Caco-2 (cell line): ENCODE measurements at regions not wholly inside any gene's neighbourhood (a gene's known extent, or its start where the extent isn't known, plus 50 kb on each side); places are given as distances from the start of the nearest gene placed in this dataset.

ENCODE experiments used
- BruUV-seq: library from RNA; stranded (reverse); fragments of 400-500 nt; replicated peaks from 2 replicates; lab custom pipeline; 2021; lab: Mats Ljungman, UMichigan
- CTCF ChIA-PET: fragments of 300-600 bp; sonication (Branson Sonifier 250); formaldehyde crosslinking; loops from one replicate; lab custom pipeline; 2022; ENCODE audit warnings: antibody characterized with exemption; lab: Charles Lee
- POLR2A ChIA-PET: fragments of 300-600 bp; sonication (Branson Sonifier 250); formaldehyde crosslinking; loops from one replicate; lab custom pipeline; 2022; ENCODE audit warnings: antibody characterized with exemption; lab: Charles Lee
- DNase-seq, 2 experiments: peaks; one replicate each; pipeline versions ENCODE4 v3.0.0 to v3.0.0-alpha.2; 2020 to 2022
- H3K27me3 ChIP-seq: replicated peaks from 2 replicates; pipeline ENCODE4 v1.6.0; 2011; ENCODE audit warnings: low read length; ENCODE audit not compliant: control insufficient read depth, insufficient read depth
- H3K36me3 ChIP-seq: 2 replicates; pipeline ENCODE4 v1.5.1; 2011; ENCODE audit warnings: low read length; ENCODE audit not compliant: control insufficient read depth, insufficient read depth
- H3K4me1 ChIP-seq: fragments of 250-450 bp; sonication (Bioruptor Pico); 2 replicates; pipeline ENCODE4 v1.5.1; 2020; ENCODE audit warnings: mild to moderate bottlenecking
- H3K4me3 ChIP-seq: 2 replicates; pipeline ENCODE4 v1.5.1; 2011; ENCODE audit warnings: low read depth, mild to moderate bottlenecking, control low read depth, low read length
- H3K9me3 ChIP-seq: fragments of 250-450 bp; sonication (Bioruptor Pico); 2 replicates; pipeline ENCODE4 v1.5.1; 2020; ENCODE audit warnings: mild to moderate bottlenecking, moderate library complexity
- H3K27ac Mint-ChIP-seq: one replicate; pipeline ENCODE4 v1.8.0; 2022; ENCODE audit warnings: mixed read lengths; ENCODE audit not compliant: unreplicated experiment
- H3K27me3 Mint-ChIP-seq: one replicate; pipeline ENCODE4 v1.8.0; 2022; ENCODE audit warnings: mixed read lengths; ENCODE audit not compliant: insufficient read depth, unreplicated experiment
- H3K36me3 Mint-ChIP-seq: one replicate; pipeline ENCODE4 v1.8.0; 2022; ENCODE audit warnings: mild to moderate bottlenecking, mixed read lengths; ENCODE audit not compliant: insufficient read depth, unreplicated experiment
- H3K4me1 Mint-ChIP-seq: one replicate; pipeline ENCODE4 v1.8.0; 2022; ENCODE audit warnings: low read depth, mixed read lengths; ENCODE audit not compliant: unreplicated experiment
- H3K4me3 Mint-ChIP-seq: one replicate; pipeline ENCODE4 v1.8.0; 2022; ENCODE audit warnings: mild to moderate bottlenecking, moderate library complexity, mixed read lengths; ENCODE audit not compliant: unreplicated experiment
- H3K9me3 Mint-ChIP-seq: one replicate; pipeline ENCODE4 v1.8.0; 2022; ENCODE audit warnings: mixed read lengths; ENCODE audit not compliant: unreplicated experiment
- intact Hi-C: fragments of 100-400 bp; cut with micrococcal nuclease; formaldehyde crosslinking; loops from one replicate; pipeline ENCODE4 v1.10.0; 2022; ENCODE audit not compliant: unreplicated experiment
- TF ChIP-seq, protein P1 (sequence below), 2 experiments: fragments of 200-600 bp in 1 of 2; IDR thresholded peaks; 1 replicate in 1 of 2; 2 replicates in 1 of 2; pipeline versions ENCODE4 v1.5.1 to v1.8.0; 2011 to 2022; ENCODE audit warnings: antibody characterized with exemption in 1 of 2, control low read depth in 1 of 2, inconsistent platforms in 1 of 2, low read depth in 1 of 2, low read length in 1 of 2, mild to moderate bottlenecking in 1 of 2, moderate library complexity in 1 of 2; ENCODE audit not compliant: insufficient read depth in 1 of 2, severe bottlenecking in 1 of 2, unreplicated experiment in 1 of 2

DNA sequence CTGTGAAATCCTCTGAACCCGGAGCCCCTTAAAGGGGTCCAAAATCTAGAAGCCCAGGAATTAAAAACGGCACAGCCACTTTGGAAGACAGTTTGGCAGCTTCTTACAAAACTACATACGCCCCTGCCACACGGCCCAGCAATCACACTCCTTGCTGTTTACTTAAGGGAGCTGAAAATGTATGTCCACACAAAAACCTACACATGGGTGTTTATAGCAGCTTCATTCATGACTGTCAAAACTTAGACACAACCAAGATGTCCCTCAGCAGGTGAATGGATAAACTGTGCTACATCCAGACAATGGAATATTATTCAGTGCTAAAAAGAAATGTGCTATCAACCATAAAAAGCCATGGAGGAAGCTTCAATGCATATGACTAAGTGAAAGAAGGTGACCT lies 162.5 kb downstream of the NUP210 start:
- Histone ChIP-seq H3K4me1 (no peaks in the 10 kb centered on the region), H3K9me3 (no peaks in the 10 kb centered on the region), H3K4me3 (no peak overlapping the region), H3K27me3 (no peaks in the 10 kb centered on the region), H3K36me3 (no peaks in the 10 kb centered on the region)
- no peak for DNase-seq
- no peaks in the 10 kb centered on the region for H3K9me3 Mint-ChIP-seq
- ChIA-PET POLR2A (no interaction called here), CTCF (interaction anchor here (0.6 kb wide), 1 partner anchor 26 kb away, joined by 4 read pairs; no protein-coding TSS in a partner anchor)
- H3K4me1 Mint-ChIP-seq = no peaks in the 10 kb centered on the region
- intact Hi-C loops = no loop called here
- peaks cover 10% of the 10 kb centered on the region for H3K27me3 Mint-ChIP-seq
- H3K27ac Mint-ChIP-seq = no peak overlapping the region
- TF ChIP-seq, protein P1, sequence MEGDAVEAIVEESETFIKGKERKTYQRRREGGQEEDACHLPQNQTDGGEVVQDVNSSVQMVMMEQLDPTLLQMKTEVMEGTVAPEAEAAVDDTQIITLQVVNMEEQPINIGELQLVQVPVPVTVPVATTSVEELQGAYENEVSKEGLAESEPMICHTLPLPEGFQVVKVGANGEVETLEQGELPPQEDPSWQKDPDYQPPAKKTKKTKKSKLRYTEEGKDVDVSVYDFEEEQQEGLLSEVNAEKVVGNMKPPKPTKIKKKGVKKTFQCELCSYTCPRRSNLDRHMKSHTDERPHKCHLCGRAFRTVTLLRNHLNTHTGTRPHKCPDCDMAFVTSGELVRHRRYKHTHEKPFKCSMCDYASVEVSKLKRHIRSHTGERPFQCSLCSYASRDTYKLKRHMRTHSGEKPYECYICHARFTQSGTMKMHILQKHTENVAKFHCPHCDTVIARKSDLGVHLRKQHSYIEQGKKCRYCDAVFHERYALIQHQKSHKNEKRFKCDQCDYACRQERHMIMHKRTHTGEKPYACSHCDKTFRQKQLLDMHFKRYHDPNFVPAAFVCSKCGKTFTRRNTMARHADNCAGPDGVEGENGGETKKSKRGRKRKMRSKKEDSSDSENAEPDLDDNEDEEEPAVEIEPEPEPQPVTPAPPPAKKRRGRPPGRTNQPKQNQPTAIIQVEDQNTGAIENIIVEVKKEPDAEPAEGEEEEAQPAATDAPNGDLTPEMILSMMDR (IDR thresholded peaks at IDR 0.05; ENCODE audit: insufficient read depth in 1 of 2, low read depth in 1 of 2, low read length in 1 of 2, severe bottlenecking in 1 of 2, unreplicated experiment in 1 of 2) = no peak
- H3K4me3 Mint-ChIP-seq = no peak overlapping the region
- BruUV-seq = no TSS peak
- H3K36me3 Mint-ChIP-seq = no peaks in the 10 kb centered on the region

DNA sequence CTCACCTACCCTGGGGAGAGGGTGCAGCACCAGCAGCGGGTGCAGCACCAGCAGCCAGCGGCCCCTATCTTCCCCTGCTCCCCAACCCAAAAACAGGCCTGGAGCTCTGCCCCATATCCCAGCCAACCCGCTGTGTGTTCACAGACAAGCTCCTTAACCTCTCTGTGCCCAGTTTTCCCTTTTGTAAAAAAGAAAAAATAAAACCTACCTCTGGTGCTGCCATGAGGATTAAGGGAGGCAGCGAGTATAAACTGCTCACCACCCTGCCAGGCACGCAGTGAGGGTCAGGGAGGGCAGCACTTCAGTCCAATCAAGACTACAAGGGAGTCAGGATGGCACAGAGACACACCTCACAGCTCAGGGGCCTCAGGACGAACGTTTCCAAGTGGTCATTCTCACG lies 163.3 kb downstream of the NUP210 start:
- no TSS peak for BruUV-seq
- ChIA-PET POLR2A (no interaction called here), CTCF (no interaction called here)
- Mint-ChIP-seq H3K4me1 (no peaks in the 10 kb centered on the region), H3K36me3 (no peaks in the 10 kb centered on the region), H3K9me3 (no peaks in the 10 kb centered on the region), H3K4me3 (no peak overlapping the region), H3K27me3 (peaks cover 10% of the 10 kb centered on the region), H3K27ac (no peak overlapping the region)
- H3K27me3 ChIP-seq = no peaks in the 10 kb centered on the region
- no peak overlapping the region for H3K4me3 ChIP-seq
- no peaks in the 10 kb centered on the region for H3K36me3 ChIP-seq
- intact Hi-C loops = no loop called here
- H3K4me1 ChIP-seq = no peaks in the 10 kb centered on the region
- no peak for DNase-seq
- H3K9me3 ChIP-seq = no peaks in the 10 kb centered on the region
- TF ChIP-seq, protein P1 (IDR thresholded peaks at IDR 0.05; ENCODE audit: insufficient read depth in 1 of 2, low read depth in 1 of 2, low read length in 1 of 2, severe bottlenecking in 1 of 2, unreplicated experiment in 1 of 2) = no peak

DNA sequence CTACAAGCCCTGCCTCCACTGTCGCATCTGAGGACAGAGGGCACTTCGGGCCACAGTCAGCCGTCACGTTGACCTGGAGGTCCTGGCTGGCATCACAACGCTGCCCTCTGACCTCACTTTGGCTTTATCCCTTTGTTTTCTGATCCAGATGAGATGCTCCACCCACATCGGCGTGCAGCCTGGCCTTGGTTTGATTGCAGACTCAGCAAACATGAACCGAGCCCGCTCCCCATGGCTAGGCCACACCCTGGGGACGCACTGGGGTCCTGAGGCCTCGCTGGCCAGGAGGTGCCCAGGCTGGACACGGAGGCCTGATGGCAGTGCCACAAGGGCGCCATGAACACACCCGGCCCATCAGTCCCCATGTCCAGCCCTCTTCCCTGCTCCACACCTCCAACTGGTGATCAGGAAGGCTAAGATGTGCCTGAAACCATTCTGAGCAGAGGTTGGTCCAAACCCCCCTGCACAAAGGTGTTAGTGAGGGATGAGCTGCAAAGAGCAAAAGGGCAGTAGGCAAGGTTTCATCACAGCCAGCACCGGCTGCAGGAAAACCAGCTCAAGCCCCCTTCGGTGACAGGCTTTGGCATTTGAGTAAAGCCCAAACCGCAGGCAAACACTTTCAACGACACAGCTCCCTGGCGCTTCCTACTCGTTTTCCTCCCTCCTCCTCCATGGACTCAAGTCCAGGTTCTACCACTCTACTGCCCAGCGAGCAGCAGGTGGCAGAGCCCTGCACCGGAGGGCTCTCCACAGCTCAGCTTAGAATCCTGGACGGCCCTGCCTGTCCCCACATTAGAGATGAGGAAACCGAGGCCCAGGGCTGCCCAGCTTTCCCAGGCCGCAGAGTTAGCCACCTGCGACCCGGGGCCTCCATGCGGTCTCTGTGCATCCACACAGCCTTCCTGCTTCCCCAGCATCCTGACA lies 165.8 kb downstream of the NUP210 start:
- POLR2A ChIA-PET = no interaction called here
- DNase-seq = no peak
- Histone ChIP-seq H3K4me3 (no peak overlapping the region), H3K4me1 (no peaks in the 10 kb centered on the region), H3K9me3 (no peaks in the 10 kb centered on the region), H3K27me3 (no peaks in the 10 kb centered on the region), H3K36me3 (no peaks in the 10 kb centered on the region)
- H3K27me3 Mint-ChIP-seq = peaks cover 13% of the 10 kb centered on the region
- H3K4me1 Mint-ChIP-seq = no peaks in the 10 kb centered on the region
- no peaks in the 10 kb centered on the region for H3K9me3 Mint-ChIP-seq
- no peak overlapping the region for H3K27ac Mint-ChIP-seq
- TF ChIP-seq, protein P1 (IDR thresholded peaks at IDR 0.05; ENCODE audit: insufficient read depth in 1 of 2, low read depth in 1 of 2, low read length in 1 of 2, severe bottlenecking in 1 of 2, unreplicated experiment in 1 of 2) = no peak
- no peaks in the 10 kb centered on the region for H3K36me3 Mint-ChIP-seq
- CTCF ChIA-PET = interaction anchor here (1.1 kb wide), 1 partner anchor 8 kb away, joined by 3 read pairs; no protein-coding TSS in a partner anchor
- no peak overlapping the region for H3K4me3 Mint-ChIP-seq
- intact Hi-C loops = no loop called here
- no TSS peak for BruUV-seq
